DOHH2 (cell line): ENCODE measurements at regions not wholly inside any gene's neighbourhood (a gene's known extent, or its start where the extent isn't known, plus 50 kb on each side); places are given as distances from the start of the nearest gene placed in this dataset.

Experiments used
- H3F3A ChIP-seq: fragments of 200-600 bp; sonication (generic), shearing (Covaris generic); 2 replicates; pipeline ENCODE4 v1.6.0; 2016; ENCODE audit warnings: antibody characterized with exemption, mild to moderate bottlenecking; ENCODE audit not compliant: control insufficient read depth, insufficient read depth
- H3K27ac ChIP-seq: fragments of 200-600 bp; sonication (generic); 2 replicates; pipeline ENCODE4 v1.5.1; 2014; ENCODE audit warnings: low read depth, mild to moderate bottlenecking, low read length, moderate library complexity
- H3K27me3 ChIP-seq: fragments of 200-600 bp; sonication (generic); 2 replicates; pipeline ENCODE4 v1.6.1; 2014; ENCODE audit warnings: mild to moderate bottlenecking, low read length, mixed read lengths; ENCODE audit not compliant: control insufficient read depth
- H3K36me3 ChIP-seq: fragments of 200-600 bp; sonication (generic); 2 replicates; pipeline ENCODE4 v1.6.1; 2014; ENCODE audit warnings: mild to moderate bottlenecking, low read length, moderate library complexity, mixed read lengths; ENCODE audit not compliant: control insufficient read depth
- H3K4me1 ChIP-seq: fragments of 200-600 bp; sonication (generic); 2 replicates; pipeline ENCODE4 v1.6.1; 2014; ENCODE audit warnings: mild to moderate bottlenecking, low read length, mixed read lengths; ENCODE audit not compliant: control insufficient read depth
- H3K4me2 ChIP-seq: fragments of 200-600 bp; sonication (generic); 2 replicates; pipeline ENCODE4 v1.6.0; 2014; ENCODE audit warnings: mild to moderate bottlenecking, low read length, moderate library complexity
- H3K4me3 ChIP-seq: fragments of 200-600 bp; sonication (generic); 2 replicates; pipeline ENCODE4 v1.5.1; 2014; ENCODE audit warnings: mild to moderate bottlenecking, low read length, mixed read lengths
- H3K79me2 ChIP-seq: fragments of 200-600 bp; sonication (generic); 2 replicates; pipeline ENCODE4 v1.6.1; 2014; ENCODE audit warnings: mild to moderate bottlenecking, low read length, mixed read lengths; ENCODE audit not compliant: control insufficient read depth
- H3K9me2 ChIP-seq: fragments of 200-600 bp; sonication (generic); replicated peaks from 2 replicates; pipeline ENCODE4 v1.6.1; 2014; ENCODE audit warnings: mild to moderate bottlenecking, low read length, mixed read lengths; ENCODE audit not compliant: control insufficient read depth
- H3K9me3 ChIP-seq: fragments of 200-600 bp; sonication (generic); 2 replicates; pipeline ENCODE4 v1.6.1; 2014; ENCODE audit warnings: antibody characterized with exemption, low read length, mixed read lengths; ENCODE audit not compliant: control insufficient read depth, insufficient read depth
- H4K20me1 ChIP-seq: fragments of 200-600 bp; sonication (generic); 2 replicates; pipeline ENCODE4 v1.6.0; 2014; ENCODE audit warnings: low read depth, mild to moderate bottlenecking, antibody characterized with exemption, low read length, moderate library complexity; ENCODE audit not compliant: control insufficient read depth, insufficient read depth
- CTCF ChIP-seq: fragments of 200-600 bp; sonication (generic); IDR thresholded peaks from one replicate; pipeline ENCODE4 v1.5.1; 2014; ENCODE audit warnings: antibody characterized with exemption, mild to moderate bottlenecking, low read depth, low read length; ENCODE audit not compliant: poor library complexity, severe bottlenecking
- EZH2phosphoT487 ChIP-seq: fragments of 200-600 bp; sonication (generic); IDR thresholded peaks from 2 replicates; pipeline ENCODE4 v1.6.1; 2017; ENCODE audit warnings: borderline replicate concordance, mild to moderate bottlenecking, antibody characterized with exemption, low read length, moderate library complexity, mixed read lengths

GRCh38 chr10:130954326-130954905 lies 357.1 kb downstream of the TCERG1L start:
- TF ChIP-seq CTCF (no peak), EZH2phosphoT487 (no peak)
- no peaks in the 10 kb centered on the region for H3K36me3 ChIP-seq
- H3K4me2 ChIP-seq: no peak overlapping the region
- no peaks in the 10 kb centered on the region for H3F3A ChIP-seq
- H3K4me1 ChIP-seq: no peaks in the 10 kb centered on the region
- H3K9me2 ChIP-seq: no peaks in the 10 kb centered on the region
- no peak overlapping the region for H3K27ac ChIP-seq
- no peaks in the 10 kb centered on the region for H3K27me3 ChIP-seq
- no peaks in the 10 kb centered on the region for H3K79me2 ChIP-seq
- no peaks in the 10 kb centered on the region for H4K20me1 ChIP-seq
- no peaks in the 10 kb centered on the region for H3K9me3 ChIP-seq
- no peak overlapping the region for H3K4me3 ChIP-seq

- Histone ChIP-seq H3F3A (no peaks in the 10 kb centered on the region), H3K9me2 (no peaks in the 10 kb centered on the region), H3K79me2 (no peaks in the 10 kb centered on the region), H3K36me3 (no peaks in the 10 kb centered on the region), H3K27ac (no peak overlapping the region), H3K27me3 (no peaks in the 10 kb centered on the region), H3K9me3 (no peaks in the 10 kb centered on the region), H3K4me1 (no peaks in the 10 kb centered on the region), H4K20me1 (no peaks in the 10 kb centered on the region), H3K4me3 (no peak overlapping the region), H3K4me2 (no peak overlapping the region)
- TF ChIP-seq CTCF (no peak), EZH2phosphoT487 (no peak)
These were observed 355.3 kb downstream of the TCERG1L start for GRCh38 chr10:130956251-130956650.

GRCh38 chr10:130957423-130957822 lies 354.1 kb downstream of the TCERG1L start:
- no peaks in the 10 kb centered on the region for H3K27me3 ChIP-seq
- H3K36me3 ChIP-seq: no peaks in the 10 kb centered on the region
- no peaks in the 10 kb centered on the region for H3K4me1 ChIP-seq
- no peaks in the 10 kb centered on the region for H3K79me2 ChIP-seq
- no peak overlapping the region for H3K27ac ChIP-seq
- no peak overlapping the region for H3K4me2 ChIP-seq
- H4K20me1 ChIP-seq: no peaks in the 10 kb centered on the region
- H3K9me3 ChIP-seq: peaks cover 2% of the 10 kb centered on the region; the same call in 1 of the 2 replicates
- TF ChIP-seq EZH2phosphoT487 (no peak), CTCF (no peak)
- H3F3A ChIP-seq: no peaks in the 10 kb centered on the region
- H3K9me2 ChIP-seq: no peaks in the 10 kb centered on the region
- H3K4me3 ChIP-seq: no peak overlapping the region
